RWPE1 (cell line): ENCODE measurements at regions not wholly inside any gene's neighbourhood (a gene's known extent, or its start where the extent isn't known, plus 50 kb on each side); places are given as distances from the start of the nearest gene placed in this dataset.
"Not testable (repeated sequence)": the region's sequence is repeated elsewhere in the genome, so short reads cannot be mapped to it uniquely, and the experiment has no call there.

Source experiments
- CTCF ChIA-PET: fragments of 350-600 bp; sonication (Branson Sonifier 250); formaldehyde crosslinking; extraction: SDS; loops from one replicate; lab custom pipeline; 2021; lab: Yijun Ruan, JAX
- POLR2A ChIA-PET: fragments of 400-600 bp; formaldehyde crosslinking; extraction: SDS; loops from one replicate; lab custom pipeline; 2020; ENCODE audit warnings: antibody characterized with exemption; ENCODE audit not compliant: low non-redundant PET; lab: Yijun Ruan, JAX
- DNase-seq: peaks from one replicate; pipeline ENCODE4 v3.0.0; 2012; ENCODE audit warnings: low spot score
- H3K27ac ChIP-seq: fragments of 450-650 bp; 2 replicates; pipeline ENCODE4 v1.5.1; 2017
- CTCF ChIP-seq: fragments of 450-650 bp; conservative IDR thresholded peaks from 2 replicates; pipeline ENCODE4 v1.5.1; 2017; ENCODE audit warnings: low read depth, mild to moderate bottlenecking

- no peak overlapping the region for H3K27ac ChIP-seq
- POLR2A ChIA-PET = no interaction called here
- CTCF ChIA-PET = interaction anchor here (0.9 to 1.0 kb wide), 2 partner anchors 9 to 15 kb away, joined by 3 read pairs; no protein-coding TSS in a partner anchor
- DNase-seq = no peak
- no peak for TF ChIP-seq CTCF
Observed at GRCh38 chr3:33954956-33955355, 156.5 kb downstream of the PDCD6IP start.

- DNase-seq = no peak
- no peak overlapping the region for H3K27ac ChIP-seq
- POLR2A ChIA-PET = no interaction called here
- no peak for TF ChIP-seq CTCF
- CTCF ChIA-PET = interaction anchor here (0.6 to 0.7 kb wide), 2 partner anchors 296 to 1607 kb away, joined by 3 to 5 read pairs; no protein-coding TSS in a partner anchor
Observed at GRCh38 chr3:33956206-33956605, 157.8 kb downstream of the PDCD6IP start.

- ChIA-PET CTCF (interaction anchor here (0.6 to 0.7 kb wide), 2 partner anchors 296 to 1606 kb away, joined by 3 to 5 read pairs; no protein-coding TSS in a partner anchor), POLR2A (no interaction called here)
- TF ChIP-seq CTCF = no peak
- DNase-seq = no peak
- H3K27ac ChIP-seq = no peak overlapping the region
Observed at GRCh38 chr3:33956776-33957175, 158.3 kb downstream of the PDCD6IP start.

- CTCF ChIA-PET = no interaction called here
- TF ChIP-seq CTCF = no peak
- no peak overlapping the region for H3K27ac ChIP-seq
- POLR2A ChIA-PET = no interaction called here
- DNase-seq = no peak
Observed at GRCh38 chr3:33957176-33957575, 158.7 kb downstream of the PDCD6IP start.

GRCh38 chr3:33958661-33959060, 160.2 kb downstream of the PDCD6IP start:
- ChIA-PET POLR2A (no interaction called here), CTCF (interaction anchor here (0.6 kb wide), 1 partner anchor 260 kb away, joined by 5 read pairs; no protein-coding TSS in a partner anchor)
- TF ChIP-seq CTCF = no peak
- H3K27ac ChIP-seq = no peak overlapping the region
- no peak for DNase-seq

GRCh38 chr3:33962396-33962795, 164.0 kb downstream of the PDCD6IP start:
- TF ChIP-seq CTCF = no peak
- H3K27ac ChIP-seq = no peak overlapping the region
- DNase-seq = no peak
- ChIA-PET POLR2A (no interaction called here), CTCF (no interaction called here)

GRCh38 chr3:33970180-33970579, 171.8 kb downstream of the PDCD6IP start:
- POLR2A ChIA-PET, H3K27ac ChIP-seq, CTCF ChIA-PET, DNase-seq: not testable (repeated sequence)
